GM12865 (cell line): ENCODE measurements at regions not wholly inside any gene's neighbourhood (a gene's known extent, or its start where the extent isn't known, plus 50 kb on each side); places are given as distances from the start of the nearest gene placed in this dataset.

Experiments used
- DNase-seq: peaks from one replicate; pipeline ENCODE4 v3.0.0; 2010; ENCODE audit warnings: low read depth
- H3K4me3 ChIP-seq: 2 replicates; pipeline ENCODE4 v1.5.1; 2011; ENCODE audit warnings: mild to moderate bottlenecking, low read depth, low read length, control low read depth
- TF ChIP-seq, protein P1 (sequence below): IDR thresholded peaks from 2 replicates; pipeline ENCODE4 v1.5.1; 2011; ENCODE audit warnings: low read length, control low read depth, low read depth, inconsistent platforms; ENCODE audit not compliant: insufficient read depth; ENCODE audit errors: missing control alignments

GRCh38 chr1:95982711-95983110 is 738.9 kb upstream of the PTBP2 start:
- TF ChIP-seq, protein P1, sequence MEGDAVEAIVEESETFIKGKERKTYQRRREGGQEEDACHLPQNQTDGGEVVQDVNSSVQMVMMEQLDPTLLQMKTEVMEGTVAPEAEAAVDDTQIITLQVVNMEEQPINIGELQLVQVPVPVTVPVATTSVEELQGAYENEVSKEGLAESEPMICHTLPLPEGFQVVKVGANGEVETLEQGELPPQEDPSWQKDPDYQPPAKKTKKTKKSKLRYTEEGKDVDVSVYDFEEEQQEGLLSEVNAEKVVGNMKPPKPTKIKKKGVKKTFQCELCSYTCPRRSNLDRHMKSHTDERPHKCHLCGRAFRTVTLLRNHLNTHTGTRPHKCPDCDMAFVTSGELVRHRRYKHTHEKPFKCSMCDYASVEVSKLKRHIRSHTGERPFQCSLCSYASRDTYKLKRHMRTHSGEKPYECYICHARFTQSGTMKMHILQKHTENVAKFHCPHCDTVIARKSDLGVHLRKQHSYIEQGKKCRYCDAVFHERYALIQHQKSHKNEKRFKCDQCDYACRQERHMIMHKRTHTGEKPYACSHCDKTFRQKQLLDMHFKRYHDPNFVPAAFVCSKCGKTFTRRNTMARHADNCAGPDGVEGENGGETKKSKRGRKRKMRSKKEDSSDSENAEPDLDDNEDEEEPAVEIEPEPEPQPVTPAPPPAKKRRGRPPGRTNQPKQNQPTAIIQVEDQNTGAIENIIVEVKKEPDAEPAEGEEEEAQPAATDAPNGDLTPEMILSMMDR = no peak
- H3K4me3 ChIP-seq = no peak overlapping the region
- DNase-seq = no peak

DNA sequence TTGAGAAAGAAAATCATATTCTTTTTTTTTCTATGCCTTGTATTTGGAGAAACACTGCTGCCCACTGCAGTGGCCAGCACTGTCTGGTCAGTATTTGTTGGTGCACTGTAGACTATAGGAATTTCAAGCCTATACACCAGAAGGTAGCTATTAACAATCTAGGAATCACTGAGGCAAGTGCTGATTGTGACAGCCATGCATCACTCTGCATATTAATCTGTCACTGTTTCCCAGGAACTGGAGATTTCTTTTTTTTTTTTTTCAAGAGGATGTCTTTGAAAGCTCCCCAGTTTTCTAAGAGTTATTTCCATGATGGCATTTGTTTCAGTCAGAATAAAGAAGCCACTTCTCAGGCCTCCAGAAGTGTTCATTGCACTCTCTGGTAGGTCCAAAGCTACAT is 737.8 kb upstream of the PTBP2 start:
- H3K4me3 ChIP-seq = no peak overlapping the region
- TF ChIP-seq, protein P1 = no peak
- DNase-seq = no peak

DNA sequence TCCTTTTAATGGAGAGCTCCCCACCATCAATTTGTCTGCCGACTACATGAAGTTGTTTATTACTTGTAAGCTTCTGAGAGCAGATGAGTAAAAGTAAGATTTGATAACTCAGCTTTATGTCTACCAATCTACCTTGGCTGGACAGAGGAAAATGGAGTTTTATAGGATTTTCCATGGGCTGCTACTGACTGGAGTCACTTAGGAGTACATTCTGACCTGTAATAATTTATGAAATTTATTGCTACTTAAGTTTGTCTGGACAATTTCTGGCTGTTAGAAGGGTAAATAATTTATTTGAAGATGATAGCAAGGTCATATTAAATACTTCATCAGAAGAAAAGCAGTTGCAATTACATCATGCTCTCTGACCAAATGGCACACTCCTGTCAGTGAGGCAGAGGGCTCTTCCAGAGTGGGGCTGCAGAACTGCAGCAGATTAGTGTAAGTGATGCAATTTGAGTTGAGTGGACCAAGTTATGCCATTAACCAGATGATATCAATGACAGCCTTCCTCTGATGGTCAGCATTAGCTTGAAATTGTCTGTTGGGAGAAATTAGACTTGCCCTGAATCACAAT is 736.7 kb upstream of the PTBP2 start:
- DNase-seq = no peak
- no peak overlapping the region for H3K4me3 ChIP-seq
- TF ChIP-seq, protein P1 = no peak

DNA sequence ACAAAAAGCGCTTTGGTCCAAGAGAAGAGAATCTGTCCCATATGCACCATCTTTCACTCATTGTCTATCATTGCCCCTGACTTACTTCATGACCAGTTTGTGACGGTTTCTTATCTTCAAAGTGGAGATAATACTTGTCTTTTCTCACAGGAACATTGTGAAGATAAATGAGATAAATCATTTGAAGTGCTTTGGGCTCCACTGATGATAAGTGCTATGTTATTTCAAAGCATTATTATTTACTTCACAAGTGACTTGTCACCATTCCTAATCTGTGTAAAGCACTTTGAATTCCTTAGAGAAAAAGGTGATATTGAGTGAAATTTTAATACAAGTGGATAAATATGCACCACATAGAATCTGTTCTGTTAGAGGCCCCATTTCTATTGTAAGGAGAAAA is 731.6 kb upstream of the PTBP2 start:
- TF ChIP-seq, protein P1 = no peak
- no peak for DNase-seq

GRCh38 chr1:95991787-95992520 is 729.6 kb upstream of the PTBP2 start:
- no peak overlapping the region for H3K4me3 ChIP-seq
- TF ChIP-seq, protein P1 = no peak
- DNase-seq = no peak

More for the DNA sequence above, 731.6 kb upstream of the PTBP2 start:
- H3K4me3 ChIP-seq = no peak overlapping the region

DNA sequence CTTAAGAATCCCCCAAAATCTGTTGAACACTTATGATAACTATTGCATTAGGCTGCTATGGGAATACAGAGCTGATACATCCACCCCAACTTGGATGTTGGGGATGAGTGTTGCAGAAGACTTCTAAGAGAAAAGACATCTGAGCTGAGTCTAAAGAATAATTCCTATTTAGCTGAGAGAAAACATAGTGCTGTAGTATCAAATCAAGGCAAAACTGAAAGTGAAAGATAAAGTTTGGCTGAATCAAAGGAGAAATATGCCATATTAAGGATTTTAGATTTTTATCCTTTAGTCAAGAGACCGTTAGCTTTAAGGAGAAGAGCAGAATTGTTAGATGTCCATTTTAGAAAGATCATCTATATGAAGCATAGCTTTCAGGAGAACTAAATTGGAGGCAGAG is 726.9 kb upstream of the PTBP2 start:
- TF ChIP-seq, protein P1 = no peak
- H3K4me3 ChIP-seq = no peak overlapping the region
- no peak for DNase-seq
